Hepatocyte (in vitro differentiated cells): ENCODE measurements at regions not wholly inside any gene's neighbourhood (a gene's known extent, or its start where the extent isn't known, plus 50 kb on each side); places are given as distances from the start of the nearest gene placed in this dataset.

Experiments
- DNase-seq: peaks from one replicate; pipeline ENCODE4 v3.0.0-alpha.2; 2016; ENCODE audit warnings: low spot score
- H2AFZ ChIP-seq: fragments of 200-600 bp; sonication (generic); 2 replicates; pipeline ENCODE4 v1.6.0; 2016; ENCODE audit warnings: antibody characterized with exemption, mild to moderate bottlenecking
- H3K27ac ChIP-seq: fragments of 200-600 bp; sonication (generic); 2 replicates; pipeline ENCODE4 v1.5.1; 2016; ENCODE audit warnings: mild to moderate bottlenecking
- H3K27me3 ChIP-seq: fragments of 200-600 bp; sonication (generic); 2 replicates; pipeline ENCODE4 v1.6.1; 2016
- H3K36me3 ChIP-seq: fragments of 200-600 bp; sonication (generic); replicated peaks from 2 replicates; pipeline ENCODE4 v1.5.1; 2016; ENCODE audit warnings: low read depth; ENCODE audit not compliant: insufficient read depth
- H3K4me1 ChIP-seq: fragments of 200-600 bp; sonication (generic); 2 replicates; pipeline ENCODE4 v1.5.1; 2016; ENCODE audit warnings: mild to moderate bottlenecking, moderate library complexity; ENCODE audit not compliant: insufficient read depth
- H3K4me2 ChIP-seq: fragments of 200-600 bp; sonication (generic); 2 replicates; pipeline ENCODE4 v1.6.0; 2016
- H3K4me3 ChIP-seq: fragments of 200-600 bp; sonication (generic); 2 replicates; pipeline ENCODE4 v1.5.1; 2016; ENCODE audit warnings: mild to moderate bottlenecking
- H3K79me2 ChIP-seq: fragments of 200-600 bp; sonication (generic); 2 replicates; pipeline ENCODE4 v1.6.0; 2017; ENCODE audit warnings: mild to moderate bottlenecking
- H3K9me2 ChIP-seq: fragments of 200-600 bp; sonication (generic); replicated peaks from 2 replicates; pipeline ENCODE4 v1.6.0; 2017; ENCODE audit warnings: mild to moderate bottlenecking; ENCODE audit not compliant: insufficient read depth
- H3K9me3 ChIP-seq: fragments of 200-600 bp; sonication (generic); 2 replicates; pipeline ENCODE4 v1.5.1; 2016; ENCODE audit warnings: low read depth, mild to moderate bottlenecking
- H4K20me1 ChIP-seq: fragments of 200-600 bp; sonication (generic); 2 replicates; pipeline ENCODE4 v1.6.0; 2016; ENCODE audit warnings: mild to moderate bottlenecking; ENCODE audit not compliant: insufficient read depth, poor library complexity, severe bottlenecking
- CTCF ChIP-seq: fragments of 200-600 bp; sonication (generic); IDR thresholded peaks from 2 replicates; pipeline ENCODE4 v1.5.1; 2016; ENCODE audit warnings: antibody characterized with exemption, mild to moderate bottlenecking; ENCODE audit not compliant: poor library complexity
- EZH2 ChIP-seq: fragments of 200-600 bp; sonication (generic); IDR thresholded peaks from 2 replicates; pipeline ENCODE4 v1.6.1; 2016; ENCODE audit warnings: antibody characterized with exemption, mild to moderate bottlenecking, borderline replicate concordance
- EZH2phosphoT487 ChIP-seq: fragments of 200-600 bp; sonication (generic); IDR thresholded peaks from one replicate; pipeline ENCODE4 v1.6.1; 2018; ENCODE audit warnings: antibody characterized with exemption, mild to moderate bottlenecking, low read depth, moderate library complexity; ENCODE audit not compliant: unreplicated experiment, severe bottlenecking
- WGBS: methylation state at CpG from one replicate; pipeline ENCODE4 v1.1.6; 2016; ENCODE audit warnings: low lambda C conversion rate; ENCODE audit errors: missing lambda C conversion rate; 5-methylcytosine and 5-hydroxymethylcytosine counted together

- no peak for DNase-seq
- Histone ChIP-seq H3K27me3 (no peaks in the 10 kb centered on the region), H2AFZ (no peak overlapping the region), H3K4me1 (peaks cover 17% of the 10 kb centered on the region), H4K20me1 (no peaks in the 10 kb centered on the region), H3K9me2 (no peaks in the 10 kb centered on the region), H3K4me3 (no peak overlapping the region), H3K79me2 (no peaks in the 10 kb centered on the region), H3K27ac (no peak overlapping the region), H3K36me3 (no peaks in the 10 kb centered on the region), H3K4me2 (no peak overlapping the region), H3K9me3 (no peaks in the 10 kb centered on the region)
- WGBS = 75% methylated on average over 5 of the region's 5 CpGs
- TF ChIP-seq EZH2 = no peak
- TF ChIP-seq CTCF = no peak
- TF ChIP-seq EZH2phosphoT487 = no peak
Observed at GRCh38 chr5:54832858-54833257, 152.5 kb downstream of the ESM1 start.

GRCh38 chr5:54832045-54832444, 153.3 kb downstream of the ESM1 start:
- no peak for DNase-seq
- H4K20me1 ChIP-seq = no peaks in the 10 kb centered on the region
- no peak for TF ChIP-seq EZH2
- peaks cover 17% of the 10 kb centered on the region for H3K4me1 ChIP-seq
- no peaks in the 10 kb centered on the region for H3K79me2 ChIP-seq
- no peak overlapping the region for H3K4me2 ChIP-seq
- H3K36me3 ChIP-seq = no peaks in the 10 kb centered on the region
- WGBS = 74% methylated on average over 2 of the region's 2 CpGs
- no peak overlapping the region for H3K4me3 ChIP-seq
- no peaks in the 10 kb centered on the region for H3K27me3 ChIP-seq
- no peak overlapping the region for H2AFZ ChIP-seq
- no peaks in the 10 kb centered on the region for H3K9me3 ChIP-seq
- no peak overlapping the region for H3K27ac ChIP-seq
- no peaks in the 10 kb centered on the region for H3K9me2 ChIP-seq

- H3K4me1 ChIP-seq = peaks cover 13% of the 10 kb centered on the region
- H4K20me1 ChIP-seq = no peaks in the 10 kb centered on the region
- no peaks in the 10 kb centered on the region for H3K9me3 ChIP-seq
- H2AFZ ChIP-seq = no peak overlapping the region
- H3K27ac ChIP-seq = no peak overlapping the region
- TF ChIP-seq CTCF (no peak), EZH2 (no peak)
- H3K4me2 ChIP-seq = no peak overlapping the region
- no peaks in the 10 kb centered on the region for H3K27me3 ChIP-seq
- no peaks in the 10 kb centered on the region for H3K79me2 ChIP-seq
- DNase-seq = no peak
- H3K9me2 ChIP-seq = no peaks in the 10 kb centered on the region
- H3K36me3 ChIP-seq = no peaks in the 10 kb centered on the region
- 69% methylated on average over 4 of the region's 4 CpGs for WGBS
- H3K4me3 ChIP-seq = no peak overlapping the region
Observed at GRCh38 chr5:54831233-54831632, 154.2 kb downstream of the ESM1 start.

GRCh38 chr5:54829676-54830535, 155.5 kb downstream of the ESM1 start:
- Histone ChIP-seq H3K9me2 (no peaks in the 10 kb centered on the region), H3K4me2 (no peak overlapping the region), H3K9me3 (no peaks in the 10 kb centered on the region), H2AFZ (no peak overlapping the region), H3K36me3 (no peaks in the 10 kb centered on the region), H3K27me3 (no peaks in the 10 kb centered on the region), H3K79me2 (no peaks in the 10 kb centered on the region), H3K27ac (no peak overlapping the region), H3K4me3 (no peak overlapping the region), H4K20me1 (no peaks in the 10 kb centered on the region), H3K4me1 (peaks cover 2% of the 10 kb centered on the region)
- 67% methylated on average over 4 of the region's 4 CpGs for WGBS
- DNase-seq = no peak
- TF ChIP-seq CTCF (no peak), EZH2phosphoT487 (no peak), EZH2 (no peak)
